Subcutaneous abdominal adipose tissue (tissue), 5 donors: ENCODE measurements at regions not wholly inside any gene's neighbourhood (a gene's known extent, or its start where the extent isn't known, plus 50 kb on each side); places are given as distances from the start of the nearest gene placed in this dataset.

ENCODE experiments used
- H3K27ac ChIP-seq: one replicate; pipeline ENCODE4 v1.7.0; 2013; ENCODE audit warnings: low read depth, mild to moderate bottlenecking, inconsistent platforms, low read length, moderate library complexity
- H3K27me3 ChIP-seq, 5 donors: one replicate each; pipeline ENCODE4 v1.7.0; 2013; ENCODE audit warnings: low read length in 5 of 5, inconsistent platforms in 1 of 5; ENCODE audit not compliant: control insufficient read depth in 5 of 5, insufficient read depth in 4 of 5
- H3K36me3 ChIP-seq, 5 donors: one replicate each; pipeline ENCODE4 v1.7.0; 2013; ENCODE audit warnings: low read length in 5 of 5; ENCODE audit not compliant: control insufficient read depth in 5 of 5, insufficient read depth in 5 of 5
- H3K4me1 ChIP-seq, 5 donors: one replicate each; pipeline ENCODE4 v1.7.0; 2013; ENCODE audit warnings: low read length in 5 of 5, mild to moderate bottlenecking in 3 of 5, moderate library complexity in 1 of 5; ENCODE audit not compliant: control insufficient read depth in 5 of 5, insufficient read depth in 5 of 5
- H3K4me3 ChIP-seq, 5 donors: one replicate each; pipeline ENCODE4 v1.7.0; 2013; ENCODE audit warnings: low read length in 5 of 5, low read depth in 1 of 5
- H3K9ac ChIP-seq, 5 donors: one replicate each; pipeline ENCODE4 v1.7.0; 2013; ENCODE audit warnings: low read length in 5 of 5, mild to moderate bottlenecking in 4 of 5, moderate library complexity in 3 of 5
- H3K9me3 ChIP-seq, 5 donors: one replicate each; pipeline ENCODE4 v1.7.0; 2013; ENCODE audit warnings: low read length in 5 of 5; ENCODE audit not compliant: control insufficient read depth in 5 of 5
- donor health status: healthy.
- donor health status: healthy.
- donor health status: healthy.
- donor health status: healthy.
- donor health status: healthy.

- H3K27me3 ChIP-seq: peaks cover 0 to 3% (median 0%) of the 10 kb centered on the region in 5 donors
Measured at GRCh38 chr10:120997313-120997712, 146.2 kb downstream of the WDR11 start.

GRCh38 chr10:120997756-120998155, 146.6 kb downstream of the WDR11 start:
- peaks cover 0 to 3% (median 0%) of the 10 kb centered on the region in 5 donors for H3K27me3 ChIP-seq
- H3K9ac ChIP-seq: no peak overlapping the region
- no peak overlapping the region for H3K27ac ChIP-seq
- peaks cover 0 to 14% (median 4%) of the 10 kb centered on the region in 5 donors for H3K9me3 ChIP-seq
- peaks cover 0 to 3% (median 0%) of the 10 kb centered on the region in 5 donors for H3K4me1 ChIP-seq
- no peaks in the 10 kb centered on the region for H3K36me3 ChIP-seq
- no peak overlapping the region for H3K4me3 ChIP-seq

More at GRCh38 chr10:120997313-120997712, 146.2 kb downstream of the WDR11 start:
- Histone ChIP-seq H3K9me3 (peaks cover 0 to 14% (median 5%) of the 10 kb centered on the region in 5 donors), H3K4me1 (peaks cover 0 to 3% (median 0%) of the 10 kb centered on the region in 5 donors), H3K36me3 (no peaks in the 10 kb centered on the region), H3K27ac (no peak overlapping the region), H3K4me3 (no peak overlapping the region), H3K9ac (no peak overlapping the region)

DNA sequence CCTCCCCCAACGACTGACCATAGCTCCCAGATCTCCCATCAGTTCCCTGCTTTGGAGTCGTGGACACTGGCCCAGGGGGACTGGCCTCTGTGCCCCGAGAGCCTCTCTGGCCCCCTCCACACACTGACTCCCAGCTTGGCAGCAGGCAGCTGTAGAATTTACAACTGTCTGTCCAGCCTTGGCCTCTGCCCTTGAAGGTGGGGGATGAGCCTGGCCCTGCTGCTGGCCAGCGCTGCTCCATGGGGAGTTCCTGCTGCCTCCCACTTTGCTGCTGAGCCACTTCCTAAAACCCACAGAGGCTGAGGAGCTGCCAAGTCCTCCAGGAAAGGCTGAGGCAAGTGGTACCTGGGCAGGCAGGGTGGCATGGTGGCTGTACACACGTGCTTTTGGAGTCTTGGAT, 147.1 kb downstream of the WDR11 start:
- H3K4me1 ChIP-seq: peaks cover 0 to 3% (median 0%) of the 10 kb centered on the region in 5 donors
- peaks cover 0 to 14% (median 3%) of the 10 kb centered on the region in 5 donors for H3K9me3 ChIP-seq
- H3K36me3 ChIP-seq: no peaks in the 10 kb centered on the region
- no peak overlapping the region for H3K9ac ChIP-seq
- no peak overlapping the region for H3K27ac ChIP-seq
- H3K4me3 ChIP-seq: no peak overlapping the region
- peaks cover 0 to 3% (median 0%) of the 10 kb centered on the region in 5 donors for H3K27me3 ChIP-seq

- H3K4me1 ChIP-seq: peaks cover 0 to 3% (median 0%) of the 10 kb centered on the region in 5 donors
- H3K4me3 ChIP-seq: no peak overlapping the region
- no peak overlapping the region for H3K9ac ChIP-seq
- H3K27ac ChIP-seq: no peak overlapping the region
- peaks cover 0 to 3% (median 0%) of the 10 kb centered on the region in 5 donors for H3K27me3 ChIP-seq
- peaks cover 0 to 12% (median 3%) of the 10 kb centered on the region in 5 donors for H3K9me3 ChIP-seq
- H3K36me3 ChIP-seq: no peaks in the 10 kb centered on the region
Measured at GRCh38 chr10:120998782-120999285, 147.7 kb downstream of the WDR11 start.

DNA sequence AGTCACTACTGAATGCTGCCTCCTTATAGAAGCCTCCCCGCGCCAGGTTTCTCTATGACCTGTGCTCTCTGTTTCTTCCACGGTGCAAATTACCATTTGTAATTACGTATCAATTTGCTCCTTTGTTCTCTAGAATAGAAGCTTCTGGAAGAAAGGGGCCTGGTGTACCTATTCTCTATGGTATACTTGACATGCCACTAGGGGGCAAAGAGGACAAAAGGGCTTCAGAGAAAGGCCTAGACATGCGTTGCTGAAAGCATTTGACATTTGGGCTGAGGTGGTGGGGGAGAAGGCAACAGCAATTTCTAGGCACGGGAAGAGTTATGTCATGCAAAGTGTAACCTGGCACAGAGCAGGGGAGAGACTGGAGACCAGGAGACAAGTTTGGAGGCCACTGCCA, 148.7 kb downstream of the WDR11 start:
- Histone ChIP-seq H3K36me3 (no peaks in the 10 kb centered on the region), H3K9me3 (peaks cover 0 to 7% (median 3%) of the 10 kb centered on the region in 5 donors), H3K9ac (no peak overlapping the region), H3K4me1 (peaks cover 0 to 3% (median 0%) of the 10 kb centered on the region in 5 donors), H3K4me3 (no peak overlapping the region), H3K27ac (no peak overlapping the region), H3K27me3 (peaks cover 0 to 3% (median 0%) of the 10 kb centered on the region in 5 donors)

DNA sequence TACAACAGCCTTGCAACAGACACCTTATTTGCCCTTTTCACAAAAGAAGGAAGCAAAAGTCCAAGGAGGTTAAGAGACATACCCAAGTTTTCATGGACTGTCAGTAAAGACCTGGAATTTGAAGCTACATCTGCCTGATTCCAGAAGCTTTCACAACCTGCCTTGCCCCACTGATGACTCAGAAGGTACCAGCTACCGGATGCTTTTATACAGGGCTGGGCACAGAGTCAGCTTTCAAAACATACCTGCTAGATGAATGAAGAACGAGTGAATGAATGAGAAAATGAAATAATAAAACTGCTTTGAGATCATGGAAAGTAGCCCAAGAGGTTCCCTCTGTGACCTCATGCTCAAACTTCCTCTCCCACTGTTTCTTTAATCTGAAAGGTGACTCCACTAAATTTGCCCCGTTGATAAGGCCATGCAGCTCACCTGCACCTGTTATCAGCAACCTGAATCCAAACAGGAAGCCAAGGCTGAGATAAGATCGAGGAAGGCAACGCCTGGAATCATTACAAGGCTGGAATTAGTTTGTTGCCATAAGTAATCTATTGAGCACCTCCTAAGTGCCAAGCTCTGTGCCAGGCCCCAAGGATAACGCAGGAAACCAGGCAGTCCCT, 151.5 kb downstream of the WDR11 start:
- no peak overlapping the region for H3K27ac ChIP-seq
- no peak overlapping the region for H3K4me3 ChIP-seq
- no peak overlapping the region for H3K9ac ChIP-seq
- no peaks in the 10 kb centered on the region for H3K36me3 ChIP-seq
- peaks cover 0 to 3% (median 0%) of the 10 kb centered on the region in 5 donors for H3K27me3 ChIP-seq
- peaks cover 5 to 26% (median 14%) of the 10 kb centered on the region in 5 donors for H3K9me3 ChIP-seq
- H3K4me1 ChIP-seq: peaks cover 0 to 3% (median 0%) of the 10 kb centered on the region in 5 donors

- H3K27me3 ChIP-seq: peaks cover 0 to 3% (median 0%) of the 10 kb centered on the region in 5 donors
- H3K4me1 ChIP-seq: no peaks in the 10 kb centered on the region
- H3K9ac ChIP-seq: no peak overlapping the region
- no peak overlapping the region for H3K4me3 ChIP-seq
- no peak overlapping the region for H3K27ac ChIP-seq
- no peaks in the 10 kb centered on the region for H3K36me3 ChIP-seq
- H3K9me3 ChIP-seq: peaks cover 5 to 26% (median 14%) of the 10 kb centered on the region in 5 donors
Measured at GRCh38 chr10:121005948-121006587, 154.9 kb downstream of the WDR11 start.

DNA sequence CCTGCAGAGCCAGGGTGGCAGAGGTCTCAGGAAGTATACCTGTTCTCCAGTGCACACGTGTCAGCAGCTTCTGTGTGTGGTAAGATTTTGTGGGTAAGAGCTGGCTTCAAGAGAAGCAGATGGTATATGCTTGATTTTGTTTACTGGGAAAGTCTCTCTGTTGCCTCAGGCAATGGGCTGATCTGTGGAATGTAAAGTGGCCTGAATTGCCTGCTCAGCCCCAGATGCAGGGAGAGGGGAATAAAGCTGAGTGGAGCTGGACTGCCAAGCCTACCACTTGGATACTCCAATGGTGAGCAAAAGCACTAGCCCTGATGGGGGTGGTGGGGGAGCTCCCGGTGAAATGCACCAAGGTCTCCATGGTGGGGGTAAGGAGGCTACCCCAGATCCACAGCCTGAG, 156.1 kb downstream of the WDR11 start:
- Histone ChIP-seq H3K27ac (no peak overlapping the region), H3K9ac (no peak overlapping the region), H3K4me3 (no peak overlapping the region), H3K27me3 (no peaks in the 10 kb centered on the region), H3K9me3 (peaks cover 5 to 26% (median 14%) of the 10 kb centered on the region in 5 donors), H3K4me1 (no peaks in the 10 kb centered on the region), H3K36me3 (no peaks in the 10 kb centered on the region)

DNA sequence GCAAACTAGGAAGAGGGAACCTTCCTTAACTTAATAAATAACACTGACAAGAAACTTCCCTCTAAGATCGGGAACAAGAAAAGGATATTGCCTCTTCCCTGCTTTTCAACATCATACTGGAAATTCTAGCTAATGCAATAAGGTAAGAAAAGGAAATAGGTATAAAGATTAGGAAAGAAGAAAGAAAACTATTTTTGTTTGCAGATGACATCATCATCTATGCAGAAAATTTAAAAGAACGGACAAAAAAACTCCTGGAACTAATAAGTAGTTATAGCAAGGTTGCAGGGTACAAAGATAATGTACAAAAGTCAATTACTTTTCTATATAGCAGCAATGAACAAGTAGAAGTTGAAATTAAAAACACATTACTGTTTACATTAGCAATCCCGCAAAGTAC, 164.8 kb downstream of the WDR11 start:
- Histone ChIP-seq H3K9ac (no peak overlapping the region), H3K4me3 (no peak overlapping the region), H3K4me1 (no peaks in the 10 kb centered on the region), H3K27me3 (no peaks in the 10 kb centered on the region), H3K9me3 (peaks cover 0 to 18% (median 6%) of the 10 kb centered on the region in 5 donors), H3K36me3 (no peaks in the 10 kb centered on the region), H3K27ac (no peak overlapping the region)
